HG02970 (cell line): ENCODE measurements at regions not wholly inside any gene's neighbourhood (a gene's known extent, or its start where the extent isn't known, plus 50 kb on each side); places are given as distances from the start of the nearest gene placed in this dataset.
"Not testable (repeated sequence)": the region's sequence is repeated elsewhere in the genome, so short reads cannot be mapped to it uniquely, and the experiment has no call there.

Source experiments
- ATAC-seq: cut with Tn5 transposase; IDR thresholded peaks from one replicate; pipeline ENCODE4 v1.9.1; 2021; ENCODE audit warnings: mild to moderate bottlenecking, moderate library complexity, moderate number of reproducible peaks; ENCODE audit not compliant: unreplicated experiment, low FRiP score

DNA sequence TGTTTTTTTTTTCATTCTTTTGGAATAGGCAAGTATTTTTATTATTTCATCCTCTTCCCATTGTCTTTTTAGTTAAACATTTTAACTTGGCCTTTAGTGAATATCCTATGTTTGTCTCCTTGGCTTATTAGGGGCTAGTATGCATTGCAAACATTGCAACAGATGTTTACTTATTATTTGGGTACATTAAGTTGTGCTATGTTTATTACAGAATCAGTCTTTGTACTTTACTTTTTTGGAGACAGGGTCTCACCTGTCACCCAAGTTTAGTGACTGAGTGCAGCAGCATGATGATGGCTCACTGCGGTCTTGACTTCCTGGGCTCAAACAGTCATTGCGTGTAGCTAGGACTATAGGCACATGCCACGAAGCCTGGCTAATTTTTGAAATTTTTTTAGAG, 51.1 kb upstream of the NUDT6 start:
- ATAC-seq: no peak

GRCh38 chr4:122976111-122976510, 53.7 kb upstream of the NUDT6 start:
- no peak for ATAC-seq

- no peak for ATAC-seq
Observed at GRCh38 chr4:122977103-122977502, 54.7 kb upstream of the NUDT6 start.

DNA sequence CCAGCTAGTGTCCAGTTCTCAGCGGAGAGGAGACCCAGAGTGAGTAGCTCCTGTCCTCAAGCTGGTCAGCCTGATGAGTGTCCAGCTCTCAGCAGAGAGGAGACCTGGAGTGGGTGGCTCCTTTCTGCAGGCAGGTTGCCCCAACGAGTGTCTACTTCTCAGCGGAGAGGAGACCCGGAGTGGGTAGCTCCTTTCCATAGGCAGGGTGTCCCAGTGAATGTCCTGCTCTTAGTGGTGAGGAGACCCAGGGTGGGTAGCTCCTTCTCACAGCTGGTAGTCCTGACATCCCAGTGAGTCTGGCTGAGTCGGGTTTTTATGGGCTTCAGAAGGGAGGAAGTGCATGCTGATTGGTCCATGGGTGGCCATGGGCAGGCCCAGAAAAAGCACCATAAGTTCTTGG, 55.7 kb upstream of the NUDT6 start:
- no peak for ATAC-seq

- ATAC-seq: no peak
Observed at GRCh38 chr4:122978789-122979188, 56.4 kb upstream of the NUDT6 start.

DNA sequence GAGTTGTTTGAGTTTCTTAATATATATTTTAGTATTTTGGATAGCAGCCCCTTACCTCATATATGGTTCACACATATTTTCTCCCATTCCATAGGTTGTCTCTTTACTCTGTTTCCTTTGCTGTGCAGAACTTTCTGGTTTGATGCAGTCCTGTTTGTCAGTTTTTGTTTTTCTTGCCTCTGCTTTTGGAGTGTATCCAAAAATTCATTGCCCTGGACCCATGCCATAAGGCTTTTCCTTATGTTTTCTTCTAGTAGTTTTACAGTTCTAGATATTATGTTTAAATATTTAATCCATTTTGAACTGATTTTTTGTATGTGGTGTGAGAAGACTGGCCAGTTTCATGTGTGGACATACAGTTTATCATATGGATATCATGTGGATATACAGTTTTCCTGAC, 58.5 kb upstream of the NUDT6 start:
- no peak for ATAC-seq

DNA sequence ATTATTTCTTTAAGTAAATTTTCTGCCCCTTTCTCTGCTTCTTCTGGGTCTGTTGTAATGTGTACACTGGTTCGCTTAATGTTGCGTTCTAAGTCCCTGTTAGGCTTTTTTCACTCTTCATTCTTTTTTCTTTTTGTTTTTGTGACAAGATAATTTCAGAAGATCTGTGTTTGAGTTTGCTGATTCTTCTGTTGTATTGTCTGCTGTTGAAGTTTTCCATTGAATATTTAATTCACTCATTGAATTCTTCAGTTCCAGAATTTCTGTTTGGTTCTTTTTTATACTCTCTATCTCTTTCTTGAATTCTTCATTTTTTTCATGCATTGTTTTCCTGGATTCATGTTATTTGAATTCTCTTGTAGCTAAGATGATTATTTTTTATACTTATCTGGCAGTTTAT, 66.3 kb upstream of the NUDT6 start:
- ATAC-seq: no peak

DNA sequence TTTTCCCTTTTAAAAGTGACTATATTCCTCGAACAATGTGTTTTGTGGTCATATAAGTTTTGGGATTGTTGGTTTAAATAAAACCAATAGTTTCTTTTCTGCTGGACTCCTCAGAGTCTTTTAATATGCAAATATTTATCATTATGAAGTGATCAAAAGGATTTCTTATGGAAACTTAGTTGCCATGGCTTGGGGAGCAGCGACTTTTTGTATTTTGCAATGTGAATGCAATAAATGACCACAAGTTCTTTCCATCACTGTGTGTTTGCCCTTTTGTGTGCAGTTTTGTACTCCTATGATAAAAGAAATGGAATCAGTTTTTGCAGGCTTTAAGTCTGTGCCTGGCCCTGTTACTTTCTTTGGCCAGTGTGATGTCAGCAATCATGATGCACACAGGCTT, 68.5 kb upstream of the NUDT6 start:
- no peak for ATAC-seq

DNA sequence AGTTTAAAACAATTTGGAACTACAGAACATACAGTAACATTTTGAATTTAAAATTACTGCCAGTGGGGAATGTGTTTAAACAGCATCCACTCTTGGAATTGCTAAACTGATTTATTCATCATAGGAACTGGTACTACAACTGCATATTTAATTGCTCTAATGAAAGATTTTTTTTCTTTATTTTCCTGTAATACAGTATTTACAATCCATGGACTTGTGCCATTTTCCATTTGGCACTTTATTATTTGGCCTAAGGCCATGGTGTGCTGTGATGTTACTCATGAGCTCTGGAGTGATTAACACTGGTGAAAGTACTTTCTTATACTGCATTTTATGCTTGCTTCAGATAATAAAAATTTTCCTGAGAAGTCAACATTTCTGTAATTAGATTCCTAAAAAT, 69.7 kb upstream of the NUDT6 start:
- ATAC-seq: no peak

- ATAC-seq: no peak
Observed at GRCh38 chr4:122992641-122993040, 70.2 kb upstream of the NUDT6 start.

GRCh38 chr4:122996350-122996749, 74.0 kb upstream of the NUDT6 start:
- ATAC-seq: no peak

DNA sequence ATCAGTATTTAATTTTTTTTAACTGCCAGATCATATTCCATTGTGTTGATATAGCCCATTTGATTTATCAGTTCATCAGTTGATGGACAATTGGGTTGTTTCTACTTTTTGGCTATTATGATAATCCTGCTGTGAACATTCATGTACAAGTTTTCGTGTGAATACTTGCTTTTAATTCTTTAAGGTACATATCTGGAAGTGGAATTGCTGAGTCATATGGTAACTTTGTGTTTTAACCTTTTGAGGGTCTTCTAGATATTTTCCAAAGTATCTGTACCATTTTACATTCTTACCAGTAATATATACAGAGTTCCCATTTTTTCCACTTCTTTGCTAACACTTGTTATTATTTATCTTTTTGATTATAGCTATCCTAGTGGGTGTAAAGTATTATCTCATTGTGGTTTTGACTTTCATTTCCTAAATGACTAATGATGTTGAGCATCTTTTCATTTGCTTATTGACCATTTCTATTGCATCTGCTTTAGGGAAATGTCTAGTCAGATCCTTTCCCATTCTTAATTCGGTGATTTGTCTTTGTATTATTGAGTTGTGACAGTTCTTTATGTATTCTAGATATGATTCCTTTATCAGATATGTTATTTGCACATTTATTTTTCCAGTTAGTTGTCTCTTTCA, 75.2 kb upstream of the NUDT6 start:
- no peak for ATAC-seq

- not testable (repeated sequence) for ATAC-seq
Observed at GRCh38 chr4:123004079-123004478, 81.7 kb upstream of the NUDT6 start.

- not testable (repeated sequence) for ATAC-seq
Observed at GRCh38 chr4:123005126-123005525, 82.7 kb upstream of the NUDT6 start.

GRCh38 chr4:123007679-123008078, 85.3 kb upstream of the NUDT6 start:
- no peak for ATAC-seq

DNA sequence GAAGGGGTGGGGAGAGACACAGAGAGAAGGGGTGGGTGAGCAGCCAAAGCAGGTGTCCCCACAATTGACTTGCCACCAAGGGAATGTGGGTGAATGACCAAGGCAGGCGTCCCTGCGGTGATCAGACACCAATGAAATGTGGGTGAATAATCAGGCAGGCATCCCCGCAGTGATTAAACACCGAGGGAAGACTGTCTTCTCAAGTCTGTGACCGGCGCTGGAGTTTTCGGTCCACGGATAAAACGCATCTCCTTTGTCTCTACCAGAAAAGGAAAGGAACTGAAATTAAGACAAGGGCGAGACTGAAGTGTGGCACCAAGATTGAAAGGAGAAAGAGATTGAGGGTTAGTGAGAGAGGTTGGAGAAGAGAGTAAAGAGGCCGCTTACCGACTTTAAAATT, 90.0 kb upstream of the NUDT6 start:
- not testable (repeated sequence) for ATAC-seq

DNA sequence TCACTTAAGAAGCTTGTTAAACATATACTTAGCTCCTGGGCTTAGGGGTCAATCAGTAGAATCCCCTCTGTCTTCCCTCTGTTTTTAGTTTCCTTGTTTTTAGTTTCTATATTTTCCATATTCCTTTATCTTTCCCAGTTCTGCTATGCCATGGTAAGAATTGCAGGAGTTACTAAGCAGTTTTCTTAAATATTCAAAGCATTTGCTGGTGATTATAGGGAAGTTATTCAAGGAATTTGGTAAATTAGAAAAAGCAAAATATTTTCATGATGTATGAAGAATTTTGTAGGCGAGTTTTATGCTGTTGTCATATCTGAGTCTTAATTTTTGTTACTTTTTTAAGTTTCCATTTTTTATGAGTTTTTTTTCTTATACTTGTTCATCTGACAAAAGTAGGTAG, 91.6 kb upstream of the NUDT6 start:
- ATAC-seq: no peak

DNA sequence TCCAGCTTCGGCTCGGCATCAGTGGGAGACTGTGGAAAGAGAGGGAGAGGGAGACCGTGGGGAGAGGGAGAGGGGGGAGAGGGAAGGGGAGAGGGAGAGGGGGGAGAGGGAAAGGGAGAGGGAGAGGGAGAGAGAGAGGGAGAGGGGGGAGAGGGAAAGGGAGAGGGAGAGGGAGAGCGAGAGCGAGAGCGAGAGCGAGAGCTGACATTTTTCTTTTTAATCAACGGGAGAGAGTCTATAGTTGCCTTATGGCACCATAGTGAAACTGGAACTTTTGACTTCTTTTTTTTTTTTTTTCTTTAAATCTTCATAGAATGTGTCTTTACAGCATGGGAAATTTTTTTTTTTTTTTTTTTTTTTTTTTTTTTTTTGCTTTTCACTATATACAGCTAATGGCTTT, 94.7 kb upstream of the NUDT6 start:
- no peak for ATAC-seq

GRCh38 chr4:123017636-123018395, 95.4 kb upstream of the NUDT6 start:
- ATAC-seq: no peak

GRCh38 chr4:123018396-123018775, 96.0 kb upstream of the NUDT6 start:
- ATAC-seq: no peak

DNA sequence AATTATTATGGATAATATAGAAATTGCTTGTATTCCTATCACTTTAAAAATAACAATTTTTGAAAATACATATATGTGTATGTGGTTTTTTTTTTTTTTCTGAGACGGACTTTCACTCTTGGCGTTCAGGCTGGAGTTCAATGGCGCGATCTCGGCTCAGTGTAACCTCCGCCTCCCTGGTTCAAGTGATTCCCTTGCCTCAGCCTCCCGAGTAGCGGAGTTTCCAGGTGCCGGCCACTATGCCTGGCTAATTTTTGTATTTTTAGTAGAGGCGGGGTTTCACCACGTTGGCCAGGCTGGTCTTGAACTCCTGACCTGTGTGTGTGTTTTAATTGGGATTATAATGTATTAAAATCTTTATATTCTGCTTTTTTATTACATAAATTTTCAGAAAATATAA, 97.9 kb upstream of the NUDT6 start:
- no peak for ATAC-seq

DNA sequence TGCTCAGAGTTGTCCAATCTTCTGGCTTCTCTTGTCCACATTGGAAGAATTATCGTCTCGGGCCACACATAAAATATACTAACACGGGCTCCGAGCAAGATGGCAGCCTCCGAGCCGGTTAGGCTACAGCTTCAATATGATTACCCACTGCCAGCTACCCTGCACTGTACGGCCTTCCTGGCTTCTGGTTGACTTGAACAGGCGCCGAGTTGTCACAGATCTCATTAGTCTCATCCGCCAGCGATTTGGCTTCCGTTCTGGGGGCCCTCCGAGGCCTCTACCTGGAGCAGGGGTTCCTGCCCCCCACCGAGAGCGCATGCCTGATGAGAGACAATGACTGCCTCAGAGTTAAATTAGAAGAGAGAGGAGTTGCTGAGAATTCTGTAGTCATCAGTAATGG, 101.2 kb upstream of the NUDT6 start:
- ATAC-seq: no peak
